Common myeloid progenitor, CD34-positive (primary cell): ENCODE measurements at regions not wholly inside any gene's neighbourhood (a gene's known extent, or its start where the extent isn't known, plus 50 kb on each side); places are given as distances from the start of the nearest gene placed in this dataset.
"Not testable (repeated sequence)": the region's sequence is repeated elsewhere in the genome, so short reads cannot be mapped to it uniquely, and the experiment has no call there.

Source experiments
- CTCF ChIA-PET: fragments of 350-600 bp; sonication (Branson Sonifier 250); formaldehyde crosslinking; loops from one replicate; lab custom pipeline; 2021; ENCODE audit warnings: antibody characterized with exemption; lab: Charles Lee
- POLR2A ChIA-PET: fragments of 350-600 bp; sonication (Branson Sonifier 250); formaldehyde crosslinking; loops from one replicate; lab custom pipeline; 2021; ENCODE audit warnings: antibody characterized with exemption; lab: Charles Lee
- DNase-seq, 3 donors: peaks; one replicate each; pipeline versions ENCODE4 v3.0.0 to v3.0.0-alpha.2; 2013
- H3K27ac ChIP-seq, 2 experiments: 1 replicate in 1 of 2; 2 replicates in 1 of 2; pipeline ENCODE4 v1.7.0; 2013; ENCODE audit warnings: inconsistent platforms in 2 of 2, low read length in 2 of 2, mild to moderate bottlenecking in 2 of 2, low read depth in 1 of 2, moderate library complexity in 1 of 2; ENCODE audit not compliant: severe bottlenecking in 2 of 2, insufficient read depth in 1 of 2, poor library complexity in 1 of 2
- H3K27me3 ChIP-seq, 5 experiments: replicated peaks in 2 of 5; 1 replicate in 3 of 5; 2 replicates in 2 of 5; pipeline versions ENCODE4 v1.6.1 to v1.7.0; 2013; ENCODE audit warnings: low read length in 4 of 5, mild to moderate bottlenecking in 2 of 5, moderate library complexity in 2 of 5, inconsistent platforms in 1 of 5; ENCODE audit not compliant: insufficient read depth in 5 of 5, control insufficient read depth in 4 of 5
- H3K36me3 ChIP-seq, 4 experiments: 1 replicate in 2 of 4; 2 replicates in 2 of 4; pipeline versions ENCODE4 v1.6.1 to v1.7.0; 2013; ENCODE audit warnings: low read length in 3 of 4, control low read depth in 1 of 4, mild to moderate bottlenecking in 1 of 4; ENCODE audit not compliant: control insufficient read depth in 4 of 4, insufficient read depth in 4 of 4
- H3K4me1 ChIP-seq, 4 experiments: 1 replicate in 3 of 4; 2 replicates in 1 of 4; pipeline versions ENCODE4 v1.6.1 to v1.7.1; 2013; ENCODE audit warnings: low read length in 3 of 4, mild to moderate bottlenecking in 3 of 4, control low read depth in 1 of 4, inconsistent platforms in 1 of 4, moderate library complexity in 1 of 4; ENCODE audit not compliant: control insufficient read depth in 4 of 4, insufficient read depth in 4 of 4; ENCODE audit errors: control extremely low read depth in 1 of 4
- H3K4me3 ChIP-seq, 7 experiments: 1 replicate in 4 of 7; 2 replicates in 3 of 7; pipeline versions ENCODE4 v1.5.1 to v1.7.0; 2013; ENCODE audit warnings: mild to moderate bottlenecking in 7 of 7, low read length in 6 of 7, moderate library complexity in 6 of 7, inconsistent platforms in 2 of 7, low read depth in 2 of 7, control low read depth in 1 of 7; ENCODE audit not compliant: insufficient read depth in 4 of 7, control insufficient read depth in 1 of 7; ENCODE audit errors: extremely low read depth in 1 of 7
- H3K9me3 ChIP-seq, 5 experiments: 1 replicate in 4 of 5; 2 replicates in 1 of 5; pipeline versions ENCODE4 v1.6.1 to v1.7.1; 2013; ENCODE audit warnings: low read length in 4 of 5, mild to moderate bottlenecking in 2 of 5, inconsistent platforms in 1 of 5, low read depth in 1 of 5, moderate library complexity in 1 of 5; ENCODE audit not compliant: control insufficient read depth in 4 of 5, insufficient read depth in 2 of 5; ENCODE audit errors: control extremely low read depth in 1 of 5
- WGBS: methylation state at CpG from one replicate; pipeline ENCODE4 v1.1.5; 2013; ENCODE audit not compliant: insufficient coverage; 5-methylcytosine and 5-hydroxymethylcytosine counted together

DNA sequence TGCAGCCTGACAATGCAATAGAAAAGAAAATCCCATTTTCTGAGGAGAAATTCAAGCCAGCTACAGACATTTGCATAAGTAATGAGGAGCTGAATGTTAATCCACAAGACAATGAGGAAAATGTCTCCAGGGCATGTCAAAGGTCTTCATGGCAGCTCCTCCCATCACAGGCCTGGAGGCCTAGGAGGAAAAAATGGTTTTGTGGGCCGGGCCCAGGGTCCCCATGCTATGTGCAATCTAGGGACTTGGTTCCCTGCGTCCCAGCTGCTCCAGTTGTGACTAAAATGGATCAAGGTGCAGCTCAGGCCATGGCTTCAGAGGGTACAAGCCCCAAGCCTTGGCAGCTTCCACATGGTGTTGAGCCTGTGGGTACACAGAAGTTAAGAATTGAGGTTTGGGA lies 132.5 kb upstream of the PARD3B start:
- H3K4me3 ChIP-seq, H3K27ac ChIP-seq, POLR2A ChIA-PET, DNase-seq, H3K27me3 ChIP-seq, H3K36me3 ChIP-seq, CTCF ChIA-PET, H3K4me1 ChIP-seq: not testable (repeated sequence)
- H3K9me3 ChIP-seq = peaks cover 0 to 14% (median 4%) of the 10 kb centered on the region in 5 experiments
- 88% methylated on average over 2 of the region's 2 CpGs for WGBS

DNA sequence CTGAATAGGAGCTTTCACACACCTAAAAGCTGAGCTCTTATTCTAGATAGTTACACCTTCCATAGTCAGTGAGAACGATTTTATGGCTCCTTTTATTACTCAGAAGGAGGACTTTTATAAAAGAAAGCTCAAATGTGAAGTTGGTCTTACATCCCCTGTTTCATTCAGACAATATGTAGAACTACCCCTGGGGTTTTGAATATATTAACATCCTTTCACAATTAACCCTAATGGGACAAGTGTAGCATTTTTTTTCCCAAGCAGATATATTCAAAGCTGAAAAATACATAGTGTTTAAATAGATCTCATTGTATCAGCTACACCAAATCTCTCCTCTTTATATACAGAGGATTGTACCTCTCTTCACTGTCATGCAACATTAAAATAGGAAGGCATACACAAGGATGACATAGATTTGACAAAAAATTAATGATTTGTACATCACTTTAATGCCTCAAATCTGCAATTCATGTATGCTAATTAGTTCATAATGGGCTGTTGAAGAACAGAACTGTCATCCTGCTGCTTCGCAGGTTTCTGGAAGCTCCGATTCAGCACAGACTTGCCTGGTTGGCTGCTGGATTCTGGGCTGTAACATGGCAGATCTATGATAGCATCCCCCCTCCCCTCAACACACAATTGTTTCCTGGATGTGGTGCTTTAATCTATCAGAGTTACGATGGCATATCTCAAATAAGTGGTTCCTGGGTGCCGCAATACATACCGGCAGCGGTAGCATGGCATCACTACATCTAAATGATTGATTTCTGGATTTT lies 129.7 kb upstream of the PARD3B start:
- Histone ChIP-seq H3K9me3 (peaks cover 0 to 14% (median 3%) of the 10 kb centered on the region in 5 experiments), H3K27ac (no peak overlapping the region), H3K27me3 (no peaks in the 10 kb centered on the region), H3K4me3 (no peak overlapping the region), H3K4me1 (no peaks in the 10 kb centered on the region), H3K36me3 (no peaks in the 10 kb centered on the region)
- WGBS = 100% methylated on average over 4 of the region's 7 CpGs
- ChIA-PET CTCF (no interaction called here), POLR2A (no interaction called here)
- DNase-seq = no peak

DNA sequence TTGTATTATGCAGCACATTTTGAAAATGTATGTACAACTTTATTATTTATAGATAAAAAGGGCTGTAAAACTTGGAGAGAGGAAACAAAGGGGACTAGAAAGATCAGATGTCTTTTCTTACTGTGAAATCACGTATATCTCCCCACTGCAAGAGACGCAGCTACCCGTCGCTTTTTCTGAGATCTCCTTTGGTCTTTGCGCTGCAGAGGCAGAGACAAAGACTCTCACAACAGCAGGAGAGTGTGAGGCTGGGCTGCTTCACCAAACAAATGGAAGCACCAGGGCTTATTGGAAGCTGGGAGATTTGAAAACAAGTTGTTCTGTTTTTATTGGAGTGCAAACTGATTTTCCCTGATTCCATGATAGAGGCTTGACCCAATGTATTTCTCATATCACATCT lies 129.0 kb upstream of the PARD3B start:
- Histone ChIP-seq H3K4me1 (no peaks in the 10 kb centered on the region), H3K36me3 (no peaks in the 10 kb centered on the region), H3K9me3 (peaks cover 0 to 14% (median 3%) of the 10 kb centered on the region in 5 experiments), H3K4me3 (no peak overlapping the region), H3K27me3 (no peaks in the 10 kb centered on the region), H3K27ac (no peak overlapping the region)
- POLR2A ChIA-PET = no interaction called here
- DNase-seq = no peak
- CTCF ChIA-PET = no interaction called here
- 100% methylated on average over 5 of the region's 5 CpGs for WGBS

DNA sequence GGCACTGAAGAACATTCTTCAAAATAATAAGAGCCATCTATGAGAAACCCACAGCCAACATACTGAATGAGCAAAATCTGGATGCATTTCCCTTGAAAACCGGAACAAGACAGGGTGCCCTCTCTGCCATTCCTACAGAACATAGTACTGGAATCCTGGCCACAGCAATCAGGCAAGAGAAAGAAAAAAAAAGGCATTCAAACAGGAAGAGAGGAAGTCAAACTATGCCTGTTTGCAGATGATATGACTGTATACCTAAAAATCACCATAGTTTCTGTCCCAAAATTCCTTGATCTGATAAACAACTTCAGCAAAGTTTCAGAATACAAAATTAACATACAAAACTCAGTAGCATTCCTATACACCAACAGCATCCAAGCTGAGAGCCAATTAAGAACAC lies 119.5 kb upstream of the PARD3B start:
- WGBS = 67% methylated on average over 1 of the region's 1 CpG
- DNase-seq = no peak
- peaks cover 0 to 2% (median 0%) of the 10 kb centered on the region in 5 experiments for H3K9me3 ChIP-seq
- POLR2A ChIA-PET = no interaction called here
- CTCF ChIA-PET = no interaction called here
- H3K4me1 ChIP-seq = no peaks in the 10 kb centered on the region
- no peaks in the 10 kb centered on the region for H3K36me3 ChIP-seq
- H3K27ac ChIP-seq = no peak overlapping the region
- H3K27me3 ChIP-seq = no peaks in the 10 kb centered on the region
- no peak overlapping the region for H3K4me3 ChIP-seq

DNA sequence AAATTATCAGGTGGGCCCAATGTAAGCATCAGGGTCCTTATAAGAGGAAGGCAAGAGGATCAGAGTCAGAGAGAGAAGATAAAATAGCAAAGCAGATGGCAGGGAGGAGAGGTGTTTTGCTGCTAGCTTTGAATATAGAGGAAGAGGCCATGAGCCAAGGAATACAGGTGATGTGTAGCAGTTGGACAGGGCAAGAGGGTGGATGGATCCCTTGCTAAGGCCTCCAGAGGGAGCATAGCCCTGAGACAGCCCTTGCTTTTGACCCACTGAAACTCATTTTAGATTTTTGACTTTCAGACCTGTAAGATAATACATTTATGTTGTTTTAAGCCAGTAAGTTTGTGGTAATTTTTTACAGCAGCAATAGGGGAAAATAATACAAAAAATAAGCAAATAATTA lies 116.6 kb upstream of the PARD3B start:
- CTCF ChIA-PET = no interaction called here
- Histone ChIP-seq H3K4me3 (no peak overlapping the region), H3K4me1 (no peaks in the 10 kb centered on the region), H3K36me3 (no peaks in the 10 kb centered on the region), H3K27me3 (no peaks in the 10 kb centered on the region), H3K9me3 (peaks cover 0 to 11% (median 0%) of the 10 kb centered on the region in 5 experiments), H3K27ac (no peak overlapping the region)
- DNase-seq = no peak
- POLR2A ChIA-PET = no interaction called here

DNA sequence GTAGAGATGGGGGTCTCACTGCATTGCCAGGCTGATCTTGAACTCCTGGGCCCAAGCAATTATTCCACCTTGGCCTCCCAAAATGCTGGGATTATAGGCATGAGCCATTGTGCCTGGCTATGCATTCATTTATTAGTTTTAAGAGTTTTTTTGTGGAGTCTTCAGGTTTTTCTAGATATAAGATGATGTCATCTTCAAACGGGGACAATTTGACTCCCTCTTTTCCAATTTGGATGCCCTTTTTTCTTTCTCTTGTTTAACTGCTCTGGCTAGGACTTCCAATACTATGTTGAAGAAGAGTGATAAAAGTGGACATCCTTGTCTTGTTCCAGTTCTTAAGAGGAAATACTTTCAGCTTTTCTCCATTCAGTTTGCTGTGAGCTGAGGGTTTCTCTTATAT lies 113.7 kb upstream of the PARD3B start:
- Histone ChIP-seq H3K27ac (no peak overlapping the region), H3K4me3 (no peak overlapping the region), H3K36me3 (no peaks in the 10 kb centered on the region), H3K27me3 (no peaks in the 10 kb centered on the region), H3K4me1 (no peaks in the 10 kb centered on the region), H3K9me3 (peaks cover 0 to 11% (median 0%) of the 10 kb centered on the region in 5 experiments)
- CTCF ChIA-PET = no interaction called here
- POLR2A ChIA-PET = no interaction called here
- DNase-seq = no peak
- WGBS = no CpG with 5 or more reads among the region's 1 CpG

DNA sequence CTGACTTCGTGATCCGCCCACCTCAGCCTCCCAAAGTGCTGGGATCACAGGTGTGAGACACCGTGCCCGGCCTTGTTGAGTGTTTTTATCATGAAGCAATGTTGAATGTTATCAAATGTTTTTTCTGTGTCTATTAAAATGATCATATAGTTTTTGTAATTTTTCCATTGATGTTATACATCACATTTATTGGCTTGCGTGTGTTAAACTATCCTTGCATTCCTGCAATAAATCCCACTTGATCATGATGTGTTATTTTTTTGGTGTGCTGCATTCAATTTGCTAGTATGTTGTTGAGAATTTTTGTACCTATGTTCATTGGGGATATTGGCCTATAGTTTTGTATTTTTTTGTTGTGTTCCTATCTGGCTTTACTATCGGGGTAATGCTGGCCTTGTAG lies 113.1 kb upstream of the PARD3B start:
- Histone ChIP-seq H3K27me3 (no peaks in the 10 kb centered on the region), H3K27ac (no peak overlapping the region), H3K4me3 (no peak overlapping the region), H3K9me3 (peaks cover 0 to 11% (median 0%) of the 10 kb centered on the region in 5 experiments), H3K36me3 (no peaks in the 10 kb centered on the region), H3K4me1 (no peaks in the 10 kb centered on the region)
- CTCF ChIA-PET = no interaction called here
- POLR2A ChIA-PET = no interaction called here
- no peak for DNase-seq
- WGBS = 100% methylated on average over 3 of the region's 6 CpGs
